NCI-H748 (cell line): ENCODE measurements at regions not wholly inside any gene's neighbourhood (a gene's known extent, or its start where the extent isn't known, plus 50 kb on each side); places are given as distances from the start of the nearest gene placed in this dataset.

Source experiments
- DNase-seq: peaks from one replicate; lab custom pipeline; 2025; ENCODE audit not compliant: unreplicated experiment; lab: John Stamatoyannopoulos, UW

DNA sequence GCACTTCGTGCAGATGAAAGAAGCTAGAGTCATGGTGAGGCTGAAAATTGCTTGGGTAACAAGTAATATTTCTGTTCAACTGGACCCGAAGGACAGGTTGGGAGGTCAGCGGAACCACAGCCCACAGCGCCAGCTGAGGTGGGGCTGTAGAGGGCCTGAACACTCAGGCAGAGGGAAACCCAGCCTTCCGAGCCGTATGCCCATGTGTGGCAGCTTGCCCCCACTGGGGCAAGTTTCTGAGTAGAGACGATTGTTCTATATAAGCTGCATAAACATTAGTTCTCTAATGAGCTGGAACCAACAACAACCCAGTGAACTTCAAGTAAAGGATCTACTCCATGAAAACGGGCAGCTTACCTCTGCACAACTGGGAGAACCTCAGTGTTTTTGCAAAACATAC lies 58.4 kb upstream of the TNS3 start:
- DNase-seq: no peak

DNA sequence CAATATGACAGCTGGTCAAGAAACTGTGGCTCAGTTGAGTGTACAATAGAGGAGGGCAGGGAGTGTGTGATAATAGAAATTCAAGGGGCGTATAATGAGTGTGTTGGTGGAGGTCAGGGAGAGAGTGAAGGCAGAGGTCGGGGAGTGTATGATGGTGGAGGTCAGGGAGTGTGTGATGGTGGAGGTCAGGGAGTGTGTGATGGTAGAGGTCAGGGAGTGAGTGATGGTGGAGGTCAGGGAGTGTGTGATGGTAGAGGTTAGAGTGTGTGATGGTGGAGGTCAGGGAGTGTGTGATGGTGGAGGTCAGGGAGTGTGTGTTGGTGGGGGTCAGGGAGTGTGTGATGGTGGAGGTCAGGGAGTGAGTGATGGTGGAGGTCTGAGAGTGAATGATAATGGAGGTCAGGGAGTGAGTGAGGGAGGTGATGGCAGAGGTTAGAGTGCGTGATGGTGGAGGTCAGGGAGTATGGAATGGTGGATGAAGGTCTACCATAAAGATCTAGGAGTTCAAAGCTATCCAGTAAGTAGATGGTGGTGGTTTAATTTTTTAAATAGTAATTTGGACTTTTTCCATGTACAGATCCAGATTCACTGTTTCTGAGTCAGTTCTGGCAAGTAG lies 57.7 kb upstream of the TNS3 start:
- DNase-seq: no peak

DNA sequence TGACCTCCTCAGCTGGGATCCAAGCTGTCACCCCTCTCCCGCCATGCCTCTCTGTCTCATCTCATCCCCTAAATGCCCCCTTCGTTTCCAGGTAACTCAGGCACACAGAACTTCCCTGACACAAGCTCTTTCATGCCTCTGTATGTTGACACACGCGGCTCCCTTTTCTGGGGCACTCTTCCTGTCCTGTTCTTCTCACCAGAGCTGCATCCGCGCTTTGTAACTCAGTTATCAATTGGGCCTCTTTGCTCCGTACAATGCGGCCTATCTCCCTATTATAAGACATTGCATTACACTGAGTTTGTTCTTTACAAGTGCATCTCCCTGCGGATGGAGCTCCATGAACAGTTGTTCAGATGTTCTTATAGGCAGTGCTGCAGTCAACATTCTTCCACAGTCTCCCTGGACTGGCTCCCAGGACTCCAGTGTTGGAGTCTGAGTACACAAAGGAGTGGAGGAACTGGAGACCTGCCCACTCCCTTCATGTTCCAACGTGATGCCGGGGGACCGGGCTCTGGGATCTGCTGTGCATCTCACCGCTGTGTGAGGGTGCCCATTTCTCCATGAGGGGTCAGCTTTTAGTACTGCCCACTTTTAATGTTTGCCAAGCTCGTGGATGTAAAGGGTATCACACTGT lies 56.9 kb upstream of the TNS3 start:
- DNase-seq: no peak

DNA sequence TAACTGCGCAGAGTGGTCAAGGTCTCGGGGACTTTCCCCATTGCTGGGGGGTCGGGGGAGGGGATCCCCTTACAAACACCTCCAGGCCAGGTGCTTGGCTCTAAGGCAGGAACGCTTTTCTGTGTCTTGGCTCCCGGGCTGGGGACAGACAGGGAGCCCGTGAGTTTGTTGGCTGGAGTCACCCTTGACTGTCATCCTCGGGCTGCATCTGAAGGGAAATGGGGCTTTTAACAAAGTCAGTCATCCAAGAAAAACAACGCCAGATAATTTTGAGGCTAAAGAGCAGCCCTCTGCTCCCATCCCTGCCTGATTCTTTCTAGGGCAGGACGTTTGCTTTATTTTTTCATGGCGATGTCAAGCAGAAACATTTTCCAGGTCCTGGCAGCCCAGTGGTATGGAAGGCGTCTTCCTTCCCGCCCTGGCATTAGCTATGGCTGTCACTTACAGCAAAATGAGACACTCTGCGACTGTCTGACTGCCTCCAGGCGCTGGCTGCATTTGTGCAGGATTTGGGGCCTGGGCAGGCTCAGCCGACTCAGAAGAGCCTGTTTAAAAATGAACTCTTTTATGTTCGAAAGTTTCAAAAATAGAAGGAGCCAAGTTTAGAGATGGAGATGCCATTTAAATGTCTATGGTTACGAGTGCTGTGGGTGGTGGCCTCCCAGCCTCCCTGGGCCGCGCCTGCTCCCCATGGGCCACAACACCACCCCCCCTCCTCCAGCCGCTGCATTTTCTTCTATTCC lies 54.7 kb upstream of the TNS3 start:
- no peak for DNase-seq

DNA sequence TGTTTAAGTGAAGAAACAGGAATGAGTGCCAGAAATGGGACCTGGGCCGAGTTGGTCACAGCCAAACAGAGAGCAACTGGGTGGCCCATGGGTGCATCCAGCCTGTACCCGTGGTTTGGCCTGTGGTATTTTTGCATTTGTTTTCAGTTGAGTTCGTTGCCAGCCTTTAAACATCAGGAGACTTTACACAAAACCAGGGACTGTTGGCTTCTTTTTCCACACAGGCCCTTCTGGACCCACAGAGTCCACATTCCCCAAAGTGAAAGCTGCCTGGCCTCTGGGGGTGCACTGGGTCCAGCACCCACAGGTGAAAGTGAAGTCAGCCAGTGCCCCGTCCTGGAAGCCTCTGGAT lies 54.1 kb upstream of the TNS3 start:
- no peak for DNase-seq

DNA sequence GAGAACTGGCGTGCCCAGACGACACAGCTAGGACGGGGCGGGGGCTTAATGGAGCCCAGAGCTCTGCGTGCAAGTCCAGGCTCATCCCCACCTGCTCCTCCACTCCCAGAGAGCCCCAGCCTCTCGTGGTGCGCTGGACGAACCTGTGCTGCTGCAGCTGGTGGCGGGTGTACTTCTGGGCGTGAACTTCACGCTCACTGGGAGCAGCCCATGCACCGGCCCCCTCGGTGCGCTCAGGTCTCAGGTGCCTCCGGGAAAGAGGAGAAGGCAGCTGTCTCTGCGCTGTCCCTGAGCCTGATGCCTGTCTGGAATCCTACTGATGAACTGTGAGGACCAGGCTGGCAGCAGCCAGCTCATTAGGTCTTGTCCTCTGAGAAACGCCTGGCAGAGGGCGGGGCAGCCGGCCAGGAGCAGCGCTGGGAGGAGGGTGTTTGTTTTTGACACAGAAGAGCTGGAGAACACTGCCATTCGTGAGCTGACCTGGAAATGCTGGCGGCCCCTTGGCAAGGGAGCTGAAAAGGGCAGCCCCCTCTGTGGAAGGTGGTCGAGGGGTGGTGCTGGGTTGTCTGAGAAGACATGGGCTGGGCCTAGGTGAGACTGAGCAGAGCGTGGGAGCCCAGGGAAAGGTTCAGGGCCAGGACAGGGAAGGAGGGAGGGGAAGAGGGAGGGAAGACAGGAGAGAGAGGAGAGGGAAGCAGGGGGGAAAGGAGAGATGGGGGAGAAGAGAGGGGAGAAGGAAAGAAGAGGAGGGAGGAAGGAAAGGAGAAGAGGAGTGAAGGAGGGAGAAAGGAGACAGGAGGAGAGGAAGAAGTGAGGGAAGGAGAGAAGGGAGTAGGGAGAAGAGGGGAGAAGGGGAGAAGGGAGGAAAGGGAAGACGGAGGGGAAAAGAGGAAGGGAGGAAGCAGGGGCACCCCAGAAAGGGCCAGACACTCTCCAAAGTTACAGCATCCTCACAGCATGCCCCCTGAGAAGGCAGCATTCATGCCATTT lies 53.5 kb upstream of the TNS3 start:
- peak; percentile 88 for DNase-seq

DNA sequence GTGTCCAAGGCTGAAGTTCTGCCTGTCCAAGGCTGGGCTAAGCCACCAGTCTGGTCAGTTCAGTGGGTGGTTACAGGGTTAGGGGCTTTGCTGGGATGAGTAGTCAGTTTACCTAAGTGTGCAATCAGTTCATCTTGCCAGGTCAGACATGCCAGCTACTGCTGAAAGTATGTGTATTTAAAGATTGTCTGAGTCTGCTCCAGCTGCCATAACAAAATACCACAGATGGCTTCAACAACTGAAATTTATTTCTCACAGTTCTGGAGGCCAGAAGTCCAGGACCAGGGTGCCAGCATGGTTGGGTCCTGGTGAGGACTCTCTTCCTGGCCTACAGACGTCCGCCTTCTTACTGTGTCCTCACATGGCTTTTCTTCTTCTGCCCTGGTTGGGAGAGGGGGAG lies 52.4 kb upstream of the TNS3 start:
- DNase-seq: no peak

DNA sequence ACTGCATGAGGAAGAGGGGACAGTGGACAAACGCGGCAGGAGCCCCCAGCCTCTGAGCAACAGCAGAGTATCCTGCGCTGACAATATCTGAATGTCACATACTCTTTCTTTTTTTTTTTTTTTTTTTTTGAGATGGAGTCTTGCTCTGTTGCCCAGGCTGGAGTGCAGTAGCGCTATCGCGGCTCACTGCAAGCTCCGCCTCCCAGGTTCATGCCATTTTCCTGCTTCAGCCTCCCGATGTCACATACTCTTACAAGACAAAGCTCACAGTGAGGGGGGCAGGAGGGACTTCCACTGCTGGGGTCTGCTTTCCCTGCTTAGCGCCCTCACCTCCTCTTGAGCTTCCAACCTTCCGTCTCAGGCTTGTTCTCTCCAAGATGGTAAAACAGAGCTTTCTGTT lies 51.2 kb upstream of the TNS3 start:
- no peak for DNase-seq
